ENCODE measurements at regions not wholly inside any gene's neighbourhood (a gene's known extent, or its start where the extent isn't known, plus 50 kb on each side); places are given as distances from the start of the nearest gene placed in this dataset.

- intact Hi-C loops (cut with DNase I) = no loop called here
- no peak for ATAC-seq (ENCODE audit: poor library complexity)
- no peak for DNase-seq
Measured at GRCh38 chr3:167958141-167958540, 137.6 kb downstream of the GOLIM4 start.

DNA sequence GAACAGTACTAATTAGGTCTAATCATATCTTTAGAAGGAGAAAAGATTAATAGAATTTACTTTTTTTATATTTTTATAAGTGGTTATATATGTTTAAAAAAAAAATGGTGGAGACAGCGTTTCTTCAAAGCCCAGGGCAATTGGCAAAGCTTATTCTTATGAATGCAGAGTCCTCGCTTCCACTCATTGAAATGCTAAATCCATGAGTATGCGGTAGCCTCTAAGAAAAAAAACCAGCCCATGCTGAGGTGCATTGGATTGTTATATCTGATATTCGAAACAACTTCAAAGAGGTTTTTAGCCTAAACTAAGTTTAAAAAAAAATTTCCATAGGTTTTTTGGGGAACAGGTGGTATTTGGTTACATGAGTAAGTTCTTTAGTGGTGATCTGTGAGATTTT lies 142.8 kb downstream of the GOLIM4 start:
- DNase-seq (no peak), ATAC-seq (ENCODE audit: poor library complexity) (no peak)
- intact Hi-C loops (cut with DNase I) = no loop called here

DNA sequence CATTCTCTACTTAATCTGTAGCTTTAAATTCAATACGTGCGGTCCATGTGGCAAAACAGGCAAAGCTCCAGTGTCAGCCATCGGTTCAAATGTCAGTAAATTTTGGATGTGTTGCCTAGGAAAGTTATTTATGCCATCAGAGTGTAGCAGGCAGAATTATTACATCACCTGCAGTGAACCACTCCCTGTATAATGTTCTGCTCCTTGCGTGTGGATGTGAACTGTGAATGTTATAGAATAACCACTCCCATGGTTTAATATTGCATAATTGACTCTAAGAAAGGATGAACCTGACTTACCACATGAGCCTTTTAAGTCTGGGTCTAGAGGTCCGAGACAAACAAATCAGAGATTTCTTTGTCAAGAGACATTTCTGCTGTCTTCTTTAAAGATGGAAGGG lies 145.5 kb downstream of the GOLIM4 start:
- ATAC-seq (ENCODE audit: poor library complexity) (no peak), DNase-seq (no peak)
- intact Hi-C loops (cut with DNase I) = no loop called here

DNA sequence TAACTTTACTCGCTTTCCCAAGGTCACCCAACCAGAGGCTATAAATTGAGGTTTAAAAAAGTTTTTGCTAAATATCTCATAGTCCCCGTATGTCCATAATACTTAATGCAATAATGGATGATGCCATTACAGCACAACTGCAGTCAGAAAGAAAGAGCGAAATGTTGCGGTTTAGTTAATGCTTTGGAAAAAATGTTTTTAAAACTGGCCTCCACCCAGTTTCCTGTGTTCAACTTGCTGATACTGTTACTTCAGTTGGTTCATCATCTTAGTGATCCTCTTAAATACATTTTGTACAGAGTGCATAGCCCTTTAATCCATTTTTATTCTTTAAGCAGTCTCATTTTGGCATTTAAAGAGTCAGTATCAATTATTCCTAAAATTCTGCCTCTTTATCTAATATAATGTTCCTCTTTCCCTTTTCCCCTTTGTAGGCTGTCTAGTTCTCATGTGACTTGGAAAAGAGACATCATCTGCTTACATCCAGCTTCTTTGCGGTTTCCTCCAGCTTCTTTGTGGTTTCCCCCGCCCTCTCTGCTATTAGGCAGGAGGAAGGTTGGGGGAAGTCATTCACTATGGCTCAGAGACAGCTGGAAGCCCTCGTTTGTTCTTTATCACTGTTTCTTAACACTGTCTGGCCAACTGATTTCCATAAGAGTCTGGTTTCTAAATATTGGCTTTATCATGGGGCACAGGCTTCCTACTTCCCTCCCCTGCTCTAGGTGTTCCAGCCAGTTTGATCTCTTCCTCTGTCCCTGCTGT lies 154.3 kb downstream of the GOLIM4 start:
- peak; percentile 68 for ATAC-seq (ENCODE audit: poor library complexity)

DNA sequence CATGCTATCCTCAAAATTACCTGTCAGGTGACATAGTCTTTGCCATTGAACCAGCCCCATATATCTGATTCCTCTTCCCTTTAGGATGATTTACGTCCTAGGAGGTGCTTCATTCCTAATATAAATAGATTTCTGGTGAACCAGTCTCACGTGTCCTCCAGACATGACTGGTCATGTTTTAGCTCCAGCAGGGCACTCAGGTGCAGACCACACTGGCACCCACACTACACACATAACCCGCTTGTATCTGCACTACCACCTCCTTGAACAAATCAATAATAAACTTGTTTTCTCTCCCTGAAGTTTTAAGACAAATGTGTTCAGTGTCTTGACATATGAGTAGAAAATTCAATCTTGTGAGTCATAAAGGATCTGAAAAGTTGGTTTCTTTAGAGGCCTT lies 155.5 kb downstream of the GOLIM4 start:
- ATAC-seq (ENCODE audit: poor library complexity) = no peak
- no peak for DNase-seq
- intact Hi-C loops (cut with DNase I) = no loop called here

More for the DNA sequence above, 154.3 kb downstream of the GOLIM4 start:
- intact Hi-C loops (cut with DNase I) = no loop called here
- peak; percentile 37 for DNase-seq

DNA sequence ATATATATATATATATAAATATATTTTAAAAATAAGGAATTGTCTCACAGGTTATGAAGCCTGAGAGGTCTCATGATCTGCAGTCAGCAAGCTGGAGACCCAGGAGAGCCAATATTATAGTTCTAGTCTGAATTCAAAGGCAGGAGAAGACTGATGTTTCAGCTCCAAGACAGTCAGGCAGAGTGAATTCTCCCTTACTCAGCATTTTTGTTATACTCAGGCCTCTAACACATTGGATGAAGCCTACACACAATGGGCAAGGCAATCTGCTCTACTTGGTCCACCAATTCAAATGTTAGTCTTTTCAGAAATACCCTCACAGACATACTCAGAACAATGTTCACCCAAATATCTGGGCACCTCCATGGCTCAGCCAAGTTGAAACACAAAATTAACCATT lies 157.2 kb downstream of the GOLIM4 start:
- DNase-seq (no peak), ATAC-seq (ENCODE audit: poor library complexity) (no peak)
- intact Hi-C loops (cut with DNase I) = no loop called here

- DNase-seq (peak; percentile 37), ATAC-seq (ENCODE audit: poor library complexity) (peak; percentile 85)
- intact Hi-C loops (cut with DNase I) = no loop called here
Measured at GRCh38 chr3:167936019-167936418, 159.7 kb downstream of the GOLIM4 start.

- DNase-seq (no peak), ATAC-seq (ENCODE audit: poor library complexity) (peak; percentile 37)
- intact Hi-C loops (cut with DNase I) = no loop called here
Measured at GRCh38 chr3:167930453-167930852, 165.3 kb downstream of the GOLIM4 start.

GRCh38 chr3:167929968-167930367 lies 165.8 kb downstream of the GOLIM4 start:
- intact Hi-C loops (cut with DNase I) = loop anchor here (2.0 to 10.0 kb wide), 2 partner anchors 111 to 235 kb away; no protein-coding TSS in a partner anchor
- ATAC-seq (ENCODE audit: poor library complexity) (peak; percentile 79), DNase-seq (no peak)

DNA sequence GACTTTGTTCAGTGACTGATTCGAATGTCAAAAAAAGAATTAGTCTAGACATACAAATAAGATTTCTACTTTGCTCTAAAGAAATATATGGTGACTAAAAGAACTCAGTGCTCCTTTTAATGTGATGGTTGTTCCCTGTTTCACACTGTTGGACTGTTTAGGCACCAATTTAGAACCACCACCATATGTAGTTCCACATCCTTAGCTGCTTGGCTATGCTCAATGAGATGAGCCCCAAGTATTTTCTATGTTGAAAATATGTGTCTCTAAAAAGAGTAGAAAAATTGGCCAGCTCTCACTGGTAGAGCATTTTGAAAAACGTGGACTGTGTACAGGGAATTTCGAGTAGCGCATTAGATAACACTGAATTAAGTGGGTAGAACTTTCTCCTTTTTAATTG lies 167.3 kb downstream of the GOLIM4 start:
- ATAC-seq (ENCODE audit: poor library complexity) = no peak
- intact Hi-C loops (cut with DNase I) = loop anchor here (2.0 to 10.0 kb wide), 2 partner anchors 112 to 236 kb away; no protein-coding TSS in a partner anchor
- no peak for DNase-seq

DNA sequence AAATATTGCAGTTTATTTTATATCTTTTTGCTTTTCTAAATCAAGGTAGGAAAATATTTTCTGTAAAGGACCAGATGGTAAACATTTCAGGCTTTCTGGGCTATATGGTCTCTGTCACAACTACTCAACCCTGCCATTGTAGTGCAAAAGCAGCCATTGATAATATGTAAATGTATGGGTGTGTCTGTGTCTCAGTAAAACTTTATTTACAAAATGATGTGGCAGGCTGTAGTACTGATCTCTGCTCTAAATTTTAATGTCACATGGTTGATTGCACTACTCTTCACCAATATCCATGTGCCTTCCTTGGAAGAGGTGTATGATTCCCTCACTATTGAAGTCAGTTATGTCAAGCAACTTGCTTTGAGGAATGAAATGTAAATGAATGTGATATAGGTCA lies 175.0 kb downstream of the GOLIM4 start:
- ATAC-seq (ENCODE audit: poor library complexity) (no peak), DNase-seq (no peak)
- intact Hi-C loops (cut with DNase I) = loop anchor here (10.0 kb wide), 1 partner anchor 244 kb away; no protein-coding TSS in a partner anchor

DNA sequence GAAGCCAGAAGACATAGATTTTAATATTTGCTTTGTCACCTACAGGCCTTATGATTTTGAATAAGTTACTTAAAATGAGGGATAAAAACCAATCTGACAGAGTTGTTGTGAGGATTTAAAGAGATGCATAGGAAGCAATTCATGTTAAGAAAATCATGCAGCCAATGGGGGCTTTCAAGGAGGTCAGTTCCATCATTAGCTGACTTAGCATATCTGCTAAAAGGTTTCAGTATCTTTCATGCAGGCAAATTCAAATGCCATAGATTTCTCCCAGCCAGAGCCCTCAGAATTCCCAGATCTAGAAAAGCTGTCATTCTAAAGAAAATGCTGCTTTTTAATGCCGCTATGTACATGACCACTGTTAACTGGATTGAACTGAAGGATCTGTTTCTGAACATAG lies 176.1 kb downstream of the GOLIM4 start:
- ATAC-seq (ENCODE audit: poor library complexity) (no peak), DNase-seq (no peak)
- intact Hi-C loops (cut with DNase I) = no loop called here

DNA sequence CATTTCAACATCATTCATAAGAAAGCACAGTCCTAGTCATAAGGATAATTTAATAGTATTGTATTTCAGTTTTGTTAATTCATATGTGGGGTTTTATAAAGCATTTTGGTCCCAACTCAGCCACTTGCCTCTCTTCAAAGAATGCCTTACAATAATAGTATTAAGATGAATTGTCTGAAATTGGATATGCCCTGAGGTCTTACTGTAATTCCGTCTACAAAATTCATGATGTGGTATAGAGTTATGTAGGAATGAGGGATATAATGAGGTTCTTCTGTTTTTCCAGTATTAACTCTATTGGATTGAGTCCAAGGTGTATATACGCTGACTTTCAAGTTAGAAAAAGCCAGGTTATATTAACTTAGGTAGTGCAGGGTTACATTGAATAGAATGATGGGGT lies 177.0 kb downstream of the GOLIM4 start:
- intact Hi-C loops (cut with DNase I) = no loop called here
- ATAC-seq (ENCODE audit: poor library complexity) = no peak
- DNase-seq = no peak

DNA sequence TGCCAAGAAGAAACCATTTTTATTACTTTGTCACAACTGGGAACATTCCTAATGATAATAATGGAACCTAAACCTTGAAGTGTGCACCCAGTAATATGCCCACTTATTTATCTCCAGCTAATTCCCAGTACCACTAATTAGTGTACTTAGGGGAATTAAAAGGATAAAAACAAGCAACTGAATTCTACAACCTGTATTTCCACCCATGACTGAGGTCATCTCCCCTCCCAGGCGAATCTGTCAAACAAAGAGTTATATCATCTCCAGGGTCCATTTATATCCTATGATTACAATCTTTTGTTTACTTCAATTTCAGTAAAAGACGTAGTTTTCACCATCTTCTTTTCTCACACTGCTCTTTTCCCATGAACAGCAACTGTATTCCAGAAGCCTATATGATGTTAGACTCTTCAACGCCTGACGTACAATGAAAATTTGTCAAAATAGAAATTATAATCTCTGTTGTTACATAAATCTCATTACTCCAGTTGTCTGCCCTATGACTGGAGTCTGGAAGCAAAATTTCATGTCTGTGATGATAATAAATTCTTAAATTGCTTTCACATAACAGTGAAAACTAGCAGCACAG lies 177.6 kb downstream of the GOLIM4 start:
- intact Hi-C loops (cut with DNase I) = no loop called here
- DNase-seq (no peak), ATAC-seq (ENCODE audit: poor library complexity) (no peak)

DNA sequence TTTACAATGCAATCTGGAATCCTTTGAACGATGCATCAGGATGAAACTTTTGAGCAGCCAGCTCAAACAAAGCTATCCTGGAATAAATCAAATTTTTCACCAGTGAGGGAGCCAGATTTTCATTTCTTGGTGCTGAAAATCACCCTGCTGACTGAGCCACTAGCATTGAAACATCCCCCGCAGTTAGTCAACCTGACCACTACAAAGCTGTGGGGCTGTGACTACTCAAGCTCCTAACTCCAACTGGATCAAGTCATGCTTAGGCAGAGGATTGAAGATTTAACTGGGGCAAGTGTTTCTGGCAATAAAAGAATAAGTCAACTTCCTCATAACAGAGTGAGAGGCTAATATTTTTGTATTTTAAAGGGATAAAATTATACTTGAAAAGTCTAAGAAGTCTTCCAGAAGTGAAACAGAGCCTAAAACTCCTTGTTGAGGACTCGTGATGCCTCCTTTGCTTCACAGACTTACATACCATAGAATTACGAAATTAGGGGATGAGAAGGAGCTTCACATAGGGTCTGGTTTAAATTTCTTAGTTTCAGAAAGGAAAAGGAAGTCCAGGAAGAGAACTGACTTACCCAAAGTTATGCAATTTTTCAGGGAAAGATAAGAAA lies 177.8 kb downstream of the SERPINI1 start:
- ATAC-seq (ENCODE audit: poor library complexity) (no peak), DNase-seq (no peak)
- intact Hi-C loops (cut with DNase I) = no loop called here

- DNase-seq = no peak
- intact Hi-C loops (cut with DNase I) = no loop called here
- no peak for ATAC-seq (ENCODE audit: poor library complexity)
Measured at GRCh38 chr3:167909952-167910351, 174.4 kb downstream of the SERPINI1 start.

DNA sequence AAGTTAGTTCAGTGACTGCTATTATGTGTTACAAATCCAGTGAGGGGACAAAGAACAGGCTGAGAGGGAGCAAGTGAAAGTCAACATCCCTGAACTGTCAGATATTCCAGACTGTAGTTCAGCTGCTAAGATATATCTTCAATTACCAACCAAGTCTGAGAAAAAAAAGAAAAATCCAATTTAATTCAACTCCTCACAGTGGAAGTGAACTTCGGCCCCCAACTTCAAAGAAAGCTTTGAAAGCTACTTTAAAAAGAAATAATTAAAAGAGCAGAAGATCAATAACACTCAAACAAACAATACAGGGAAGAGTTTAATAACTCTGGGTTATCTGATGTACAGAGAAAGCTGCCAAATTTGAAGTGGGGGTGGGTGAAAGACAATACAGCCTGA lies 174.0 kb downstream of the SERPINI1 start:
- ATAC-seq (ENCODE audit: poor library complexity) (no peak), DNase-seq (no peak)
- intact Hi-C loops (cut with DNase I) = no loop called here

DNA sequence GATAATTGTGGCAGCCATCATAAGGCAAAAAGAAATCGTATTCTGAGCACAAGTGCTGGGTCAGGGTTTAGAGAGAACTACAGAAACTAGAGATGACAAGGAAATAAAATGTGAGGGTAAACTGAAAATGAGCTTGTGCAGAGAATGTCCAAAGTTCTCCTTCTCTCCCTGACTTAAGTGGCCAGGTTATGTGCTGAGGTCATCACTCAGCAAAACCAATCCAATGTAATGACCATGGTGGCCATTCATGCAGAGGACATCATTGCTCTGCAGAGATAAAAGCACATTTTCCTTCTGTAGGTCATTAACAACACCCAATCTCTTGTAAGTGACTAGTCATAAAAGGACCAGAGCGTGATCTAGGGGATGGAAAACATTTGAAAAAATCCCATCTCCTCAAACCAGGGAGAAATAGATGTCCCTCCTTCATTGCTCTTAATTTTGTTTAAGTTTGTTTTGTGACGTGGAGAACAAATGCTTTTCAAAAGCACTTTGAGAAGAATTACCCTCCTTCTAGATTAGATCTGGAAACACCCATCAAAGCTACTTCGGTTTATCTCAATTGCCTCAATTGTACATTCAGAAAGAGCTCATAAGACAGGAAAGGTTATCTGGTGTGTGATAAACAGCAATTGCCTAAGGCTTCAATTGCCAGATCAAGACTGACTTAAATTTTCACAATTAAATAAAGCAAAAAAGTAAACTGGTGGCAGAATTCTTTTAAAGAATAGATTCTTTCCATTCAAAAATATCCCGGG lies 173.4 kb downstream of the SERPINI1 start:
- no peak for ATAC-seq (ENCODE audit: poor library complexity)

GRCh38 chr3:167908221-167908620 lies 172.7 kb downstream of the SERPINI1 start:
- no peak for ATAC-seq (ENCODE audit: poor library complexity)
- no peak for DNase-seq
- intact Hi-C loops (cut with DNase I) = no loop called here

More for the DNA sequence above, 173.4 kb downstream of the SERPINI1 start:
- DNase-seq = no peak
- intact Hi-C loops (cut with DNase I) = no loop called here
